HG03571 (cell line): ENCODE measurements at regions not wholly inside any gene's neighbourhood (a gene's known extent, or its start where the extent isn't known, plus 50 kb on each side); places are given as distances from the start of the nearest gene placed in this dataset.
"Not testable (repeated sequence)": the region's sequence is repeated elsewhere in the genome, so short reads cannot be mapped to it uniquely, and the experiment has no call there.

Experiments
- ATAC-seq: cut with Tn5 transposase; IDR thresholded peaks from one replicate; pipeline ENCODE4 v1.9.1; 2021; ENCODE audit not compliant: unreplicated experiment

DNA sequence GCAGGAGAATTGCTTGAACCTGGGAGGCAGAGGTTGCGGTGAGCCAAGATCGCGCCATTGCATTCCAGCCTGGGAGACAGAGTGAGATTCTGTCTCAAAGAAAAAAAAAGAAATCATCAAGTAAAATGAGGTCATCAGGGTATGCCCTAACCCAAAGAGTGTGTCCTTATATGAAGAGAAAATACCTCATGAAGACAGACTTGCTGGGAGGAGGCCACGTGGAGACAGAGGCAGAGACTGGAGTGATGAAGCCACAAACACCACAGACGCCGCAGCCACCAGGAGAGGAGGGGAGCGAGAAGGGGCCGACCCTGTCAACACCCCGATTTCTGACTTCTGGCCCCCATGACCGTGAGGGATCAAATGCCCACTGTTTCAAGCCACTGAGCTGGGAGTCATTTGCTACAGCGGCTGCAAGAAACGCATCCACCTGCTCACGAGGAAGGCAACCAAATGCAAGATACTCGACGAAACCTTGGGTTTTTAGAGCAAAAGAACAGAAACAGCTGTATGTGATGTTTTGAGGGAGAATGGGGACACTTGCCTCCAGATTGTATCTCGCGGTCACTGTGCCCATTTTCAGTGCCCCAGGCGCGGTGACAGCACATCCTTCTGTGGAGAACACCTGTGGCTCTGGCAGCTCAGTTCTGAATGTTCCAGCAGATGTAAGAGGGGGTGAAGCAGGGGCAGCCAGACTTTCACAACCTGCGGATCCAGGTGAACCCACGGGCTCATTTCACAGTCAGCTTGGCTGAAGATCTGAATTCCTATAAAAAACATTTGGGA, 1317.2 kb downstream of the TBC1D22A start:
- ATAC-seq: no peak

DNA sequence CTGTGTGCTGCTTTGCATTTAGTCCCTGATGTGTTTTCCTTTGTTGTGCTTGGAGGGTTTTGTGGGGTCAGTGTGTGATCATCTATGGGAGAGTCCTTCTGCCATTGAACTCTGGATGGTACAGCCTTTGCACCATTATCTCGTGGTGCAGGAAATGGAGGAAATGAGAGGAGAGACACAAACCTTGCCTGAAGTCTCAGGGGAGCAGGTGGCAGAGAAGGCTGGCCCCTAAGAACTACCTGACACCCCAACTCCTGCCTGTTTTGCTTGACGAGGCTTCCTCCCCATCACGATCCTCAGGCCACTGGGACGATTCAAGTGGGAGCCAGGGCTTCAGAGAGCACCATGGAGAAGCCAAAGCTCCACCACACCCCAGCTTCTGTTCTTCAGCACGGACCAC, 1316.4 kb downstream of the TBC1D22A start:
- no peak for ATAC-seq

DNA sequence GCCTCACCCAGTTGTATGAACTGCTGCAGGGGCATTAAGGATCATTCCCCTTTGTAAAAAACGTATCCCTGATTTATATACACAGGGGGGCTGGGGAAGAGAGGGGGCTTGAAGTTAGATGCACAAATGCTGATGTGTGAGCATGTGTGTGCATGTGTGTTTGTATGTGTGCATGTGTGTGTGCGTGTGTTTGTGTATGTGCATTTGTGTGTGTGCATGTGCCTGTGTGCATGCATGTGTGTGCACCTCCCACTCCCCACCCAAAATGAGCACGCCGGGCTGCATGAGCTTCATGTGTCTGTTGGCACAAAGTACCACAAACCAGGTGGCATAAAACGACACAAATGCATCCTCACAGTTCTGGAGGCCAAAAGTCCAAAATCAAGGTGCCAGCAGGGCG, 1315.2 kb downstream of the TBC1D22A start:
- ATAC-seq: no peak

DNA sequence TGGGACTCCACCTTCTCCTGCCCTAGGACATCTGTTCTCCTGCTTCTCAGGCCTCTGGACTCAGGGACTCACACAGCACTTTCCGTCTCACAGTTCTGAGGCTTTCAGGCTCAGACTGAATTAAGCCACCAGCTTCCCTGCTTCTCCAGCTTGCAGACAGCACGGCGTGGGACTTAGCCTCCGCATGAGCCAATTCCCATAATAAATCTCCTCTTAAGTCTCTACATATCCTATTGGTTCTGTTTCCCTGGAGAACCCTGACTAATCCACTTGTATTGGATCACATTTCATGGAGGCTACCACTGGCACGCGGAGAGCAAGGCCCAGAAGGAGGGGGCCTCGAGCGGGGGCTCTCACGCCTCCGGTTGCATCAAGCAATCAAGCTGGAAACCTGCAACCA, 1313.6 kb downstream of the TBC1D22A start:
- no peak for ATAC-seq

DNA sequence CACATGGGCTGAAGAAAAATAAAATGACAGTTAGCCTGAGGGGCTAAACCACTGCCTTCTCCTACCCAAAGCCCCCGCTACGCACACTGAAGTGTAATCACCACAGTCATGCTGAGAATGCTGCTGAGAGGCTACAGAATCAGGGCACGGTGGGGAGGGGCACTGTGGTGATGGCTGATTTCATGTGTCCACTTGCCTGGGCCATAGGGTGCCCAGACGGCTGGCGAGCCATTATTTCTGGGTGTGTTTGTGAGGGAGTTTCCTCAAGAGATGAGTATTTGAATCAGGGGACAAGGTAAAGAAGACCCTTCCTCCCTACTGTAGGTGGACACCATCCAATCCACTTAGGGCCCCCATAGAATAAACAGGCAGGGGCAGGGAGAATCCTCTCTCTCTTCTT, 1313.2 kb downstream of the TBC1D22A start:
- no peak for ATAC-seq

DNA sequence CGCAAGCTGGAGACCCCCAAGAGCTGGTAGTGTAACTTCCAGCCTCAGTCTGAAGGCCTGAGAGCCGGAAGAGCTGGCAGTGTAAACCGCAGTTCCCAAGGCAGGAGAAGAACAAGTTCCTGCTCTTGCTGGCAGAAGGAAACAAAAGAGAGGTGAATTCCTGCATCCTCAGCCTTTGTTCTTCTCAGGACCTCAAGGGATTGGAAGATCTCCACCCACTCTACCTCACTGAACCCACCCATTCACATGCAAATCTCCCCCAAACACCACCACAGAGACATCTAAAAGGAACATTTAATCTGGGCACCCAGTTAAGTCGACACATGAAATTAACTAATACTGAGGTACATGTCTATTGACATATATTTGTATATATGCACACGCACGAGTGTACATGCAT, 1310.3 kb downstream of the TBC1D22A start:
- no peak for ATAC-seq

DNA sequence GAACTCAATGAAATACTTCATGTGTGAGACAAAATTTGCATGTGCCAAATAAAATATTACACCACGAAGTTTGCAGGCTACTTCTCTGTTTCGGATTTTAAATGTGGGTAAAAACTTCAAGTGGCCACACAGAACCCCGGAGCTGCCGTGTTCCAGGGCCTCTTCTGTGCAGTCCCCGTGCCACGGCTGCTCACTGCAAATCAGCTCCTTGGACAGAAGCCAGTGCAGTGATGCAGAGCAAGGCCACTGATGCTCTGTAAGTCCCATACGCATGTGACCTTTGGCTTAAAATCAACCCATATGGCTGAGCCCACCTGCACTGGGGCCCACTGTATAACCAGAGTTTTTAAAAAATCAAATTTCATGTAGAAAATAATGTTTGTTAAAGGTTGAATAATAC, 1309.4 kb downstream of the TBC1D22A start:
- no peak for ATAC-seq

DNA sequence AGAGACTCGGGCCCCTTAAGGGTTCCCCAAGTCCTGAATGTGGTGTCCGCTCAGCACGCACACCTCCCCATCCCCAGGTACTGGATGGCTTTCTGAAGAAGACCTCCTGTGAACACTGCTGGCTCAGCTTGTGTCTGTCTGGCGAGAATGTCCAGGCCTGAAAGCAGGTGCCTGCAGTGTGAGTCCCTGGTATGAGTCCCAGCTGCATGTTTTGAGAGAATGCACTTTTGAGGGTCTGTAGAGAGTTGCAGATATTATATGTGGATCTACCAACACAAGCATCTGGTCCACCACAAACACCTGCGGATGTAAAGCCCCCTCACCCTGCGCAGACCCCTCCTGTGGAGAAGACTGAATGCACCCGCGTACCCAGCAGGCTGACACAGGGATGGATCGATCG, 1308.9 kb downstream of the TBC1D22A start:
- ATAC-seq: no peak

DNA sequence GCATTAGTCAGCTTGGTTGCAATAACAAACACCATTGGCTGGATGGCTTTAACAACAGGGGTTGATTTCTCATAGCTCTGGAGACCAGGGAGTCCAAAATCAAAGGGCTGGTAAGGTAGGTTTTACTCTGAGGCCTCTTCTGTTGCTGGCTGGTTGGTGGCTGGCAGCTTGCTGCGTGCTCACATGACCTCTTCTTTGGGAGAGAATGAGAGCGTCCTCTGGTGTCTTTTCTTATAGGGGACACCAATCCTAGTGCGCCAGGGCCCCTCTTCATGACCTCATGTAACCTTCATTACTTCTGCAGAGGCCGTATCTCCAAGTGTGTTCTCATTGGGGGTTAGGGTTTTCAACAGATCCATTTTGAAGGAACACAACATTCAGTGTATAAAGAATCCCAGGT, 1308.3 kb downstream of the TBC1D22A start:
- no peak for ATAC-seq

DNA sequence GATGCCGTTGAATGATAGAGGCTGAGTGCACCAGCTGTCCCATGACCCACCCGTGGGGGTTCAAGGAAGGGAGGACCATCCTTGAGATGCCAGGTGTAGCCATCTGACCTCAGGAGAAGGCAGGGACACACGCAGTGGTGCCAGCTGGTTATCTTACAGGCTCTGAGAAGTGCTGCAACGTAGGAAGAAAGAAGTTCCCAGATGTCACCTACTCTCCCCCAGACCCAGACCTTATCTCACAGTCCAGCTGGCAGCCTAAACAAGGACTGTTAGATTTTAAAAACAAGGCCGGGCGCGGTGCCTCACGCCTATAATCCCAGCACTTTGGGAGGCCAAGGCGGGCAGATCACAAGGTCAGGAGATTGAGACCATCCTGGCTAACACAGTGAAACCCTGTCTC, 1307.6 kb downstream of the TBC1D22A start:
- no peak for ATAC-seq

DNA sequence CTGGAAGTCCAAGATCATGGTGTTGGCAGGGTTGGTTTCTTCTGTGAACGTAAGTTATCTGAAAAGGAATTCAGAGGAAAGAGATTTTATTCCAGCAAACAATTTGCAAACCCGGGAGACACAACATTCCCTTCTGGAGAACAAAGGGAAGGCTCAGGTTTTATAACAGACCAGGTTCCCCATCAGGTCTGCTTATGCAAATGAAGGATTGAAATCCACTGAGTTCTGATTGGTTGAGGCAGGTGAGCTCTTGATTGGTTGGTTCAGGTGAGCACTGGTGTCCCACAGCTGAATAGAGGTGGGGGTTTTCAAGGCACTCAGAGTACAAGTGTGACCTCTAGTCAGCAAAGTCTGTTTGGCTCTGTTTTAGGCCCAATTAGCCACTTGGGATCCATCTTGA, 1306.8 kb downstream of the TBC1D22A start:
- no peak for ATAC-seq

DNA sequence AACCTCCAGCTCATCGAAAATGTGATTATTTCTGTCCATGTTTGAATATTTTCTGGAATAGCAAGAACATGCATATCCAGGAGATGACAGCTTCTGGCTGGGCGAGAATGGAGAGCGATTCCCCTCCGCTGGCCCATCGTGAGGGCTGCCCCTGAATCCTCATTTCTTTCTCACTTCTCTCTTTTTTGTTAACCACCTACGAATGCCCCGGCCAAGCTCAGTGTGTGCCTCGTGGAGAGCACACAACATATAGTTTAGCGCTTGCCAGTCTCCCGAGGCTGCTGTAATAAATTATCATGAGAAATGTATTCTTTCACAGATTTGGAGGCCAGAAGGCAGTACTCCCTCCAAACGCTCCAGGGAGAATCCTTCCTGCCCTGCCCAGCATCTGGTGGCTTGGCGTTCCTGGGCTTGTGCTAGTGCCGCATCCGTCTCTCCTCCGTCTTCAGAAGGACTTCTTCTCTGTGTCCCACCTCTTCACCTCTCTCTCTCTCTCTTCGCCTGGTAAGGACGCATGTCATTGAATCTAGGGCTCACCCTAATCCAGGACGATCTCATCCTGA, 1306.0 kb downstream of the TBC1D22A start:
- ATAC-seq: no peak

DNA sequence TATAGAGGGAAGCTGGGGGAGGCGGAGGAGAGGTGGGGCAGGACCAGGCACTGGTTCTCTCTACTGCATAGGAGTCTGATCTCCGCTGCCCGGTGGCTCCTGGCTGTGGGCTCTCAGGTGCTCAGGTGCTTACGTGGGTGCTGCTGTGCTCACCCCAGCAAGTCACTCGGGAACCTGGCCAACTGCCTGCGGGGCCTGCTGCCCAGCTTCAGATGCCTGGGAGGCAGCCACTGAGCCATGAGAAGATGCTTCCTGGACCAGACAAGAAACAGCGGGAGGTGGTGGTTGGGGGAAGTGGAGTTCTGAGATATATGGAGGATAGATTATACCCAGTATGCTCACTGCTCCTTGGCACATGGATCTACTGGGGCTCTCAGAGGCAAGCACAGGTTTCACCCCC, 1303.4 kb downstream of the TBC1D22A start:
- ATAC-seq: no peak

DNA sequence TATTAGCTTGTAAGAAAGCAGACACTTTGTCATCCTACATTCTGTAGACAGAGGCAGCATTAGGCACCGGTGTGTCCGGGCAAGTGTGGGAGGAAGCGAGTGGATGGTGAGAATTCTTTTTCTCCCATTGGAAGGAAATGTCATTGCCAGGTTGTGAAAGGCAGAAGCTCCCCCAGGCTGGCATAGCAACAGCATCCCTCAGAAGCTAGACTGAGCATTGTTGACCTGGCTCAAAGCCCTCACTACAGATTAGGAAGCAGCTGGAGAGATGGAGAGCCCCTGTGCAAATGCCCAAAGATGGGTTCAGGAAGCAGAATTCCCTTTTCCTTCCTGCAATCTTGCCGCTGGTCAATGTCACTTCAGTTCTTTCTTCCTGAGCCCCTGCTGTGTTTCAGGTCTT, 1299.3 kb downstream of the TBC1D22A start:
- no peak for ATAC-seq

DNA sequence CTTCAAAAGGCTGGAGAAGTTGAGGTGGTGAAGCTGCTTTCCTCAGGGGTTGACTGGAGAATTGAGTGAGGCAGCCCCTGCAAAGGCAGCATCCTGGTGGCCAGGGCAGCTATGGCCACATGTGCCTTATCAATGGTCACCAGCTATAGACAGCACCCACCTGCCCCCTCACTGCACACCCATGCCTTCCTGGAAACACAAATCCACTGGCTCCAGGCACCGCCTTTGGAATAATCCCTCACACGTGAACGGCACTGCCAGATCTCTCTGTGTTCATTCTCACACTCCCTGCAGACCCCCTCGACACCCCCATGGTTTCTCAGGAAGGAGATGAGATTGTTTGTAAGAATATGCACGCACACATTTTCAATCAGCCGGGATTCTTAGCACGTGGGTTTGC, 1297.8 kb downstream of the TBC1D22A start:
- ATAC-seq: no peak

DNA sequence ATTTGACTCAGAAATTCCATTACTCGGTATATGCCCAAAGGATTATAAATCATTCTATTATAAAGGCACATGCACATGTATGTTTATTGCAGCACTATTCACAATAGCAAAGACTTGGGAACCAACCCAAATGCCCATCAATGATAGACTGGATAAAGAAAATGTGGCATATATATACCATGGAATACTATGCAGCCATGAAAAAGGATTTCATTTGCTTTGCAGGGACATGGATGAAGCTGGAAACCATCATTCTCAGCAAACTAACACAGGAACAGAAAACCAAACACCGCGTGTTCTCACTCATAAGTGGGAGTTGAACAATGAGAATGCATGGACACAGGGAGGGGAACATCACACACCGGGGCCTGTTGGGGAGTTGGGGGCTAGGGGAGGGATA, 1297.1 kb downstream of the TBC1D22A start:
- not testable (repeated sequence) for ATAC-seq

DNA sequence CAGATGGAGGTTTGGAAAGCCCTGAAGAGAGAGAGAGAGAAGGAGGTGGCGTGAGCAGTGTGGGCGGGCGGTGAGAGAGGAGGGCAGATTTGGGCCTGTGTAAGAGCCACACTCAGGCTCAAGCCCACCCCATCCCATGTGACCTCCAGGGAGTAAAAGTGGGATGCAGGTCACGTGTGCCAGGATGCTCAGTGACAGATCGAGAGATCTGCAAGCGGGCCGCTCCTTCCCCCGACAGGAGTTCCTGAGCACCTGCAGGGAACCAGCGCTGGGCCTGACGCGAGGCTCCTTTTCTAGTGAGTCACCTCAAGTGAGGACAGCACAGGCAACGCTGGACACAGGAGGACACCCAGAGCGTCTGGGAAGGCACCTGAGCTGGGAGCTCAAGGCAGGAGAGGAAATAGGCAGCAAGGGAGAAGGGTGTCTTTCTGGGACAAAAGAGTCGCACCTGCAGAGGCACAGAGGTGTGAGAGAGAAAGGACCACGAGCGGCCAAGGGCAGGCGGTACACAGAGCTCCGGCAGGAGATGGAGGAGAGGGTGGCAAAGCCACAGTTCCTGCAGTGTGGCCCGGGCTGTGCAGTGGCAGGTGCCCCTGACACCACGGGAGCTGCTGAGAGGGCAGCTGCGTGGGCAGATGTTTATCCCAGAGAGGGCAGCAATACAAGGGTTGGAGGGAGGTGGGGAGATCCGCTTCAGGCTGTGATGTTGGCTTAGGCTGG, 1294.8 kb downstream of the TBC1D22A start:
- ATAC-seq: no peak

DNA sequence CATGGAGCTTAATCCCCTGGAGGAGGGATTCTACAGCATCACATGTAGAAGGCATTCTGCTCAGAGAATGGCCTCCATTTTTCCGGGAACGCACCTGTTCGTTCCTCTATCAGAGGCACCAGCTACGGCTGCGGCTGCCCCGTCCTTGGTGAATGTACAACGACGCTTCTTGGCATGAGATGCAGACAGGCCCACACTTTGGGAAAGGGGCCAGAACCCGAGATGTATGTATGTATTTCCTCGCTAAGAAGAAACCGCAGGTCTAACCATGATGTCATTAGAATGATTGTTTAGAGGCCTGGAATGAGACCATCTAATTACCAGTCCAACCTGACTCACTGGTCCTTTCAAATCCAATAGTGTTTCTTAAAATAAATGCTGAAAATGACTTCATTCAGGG, 1293.4 kb downstream of the TBC1D22A start:
- ATAC-seq: no peak

DNA sequence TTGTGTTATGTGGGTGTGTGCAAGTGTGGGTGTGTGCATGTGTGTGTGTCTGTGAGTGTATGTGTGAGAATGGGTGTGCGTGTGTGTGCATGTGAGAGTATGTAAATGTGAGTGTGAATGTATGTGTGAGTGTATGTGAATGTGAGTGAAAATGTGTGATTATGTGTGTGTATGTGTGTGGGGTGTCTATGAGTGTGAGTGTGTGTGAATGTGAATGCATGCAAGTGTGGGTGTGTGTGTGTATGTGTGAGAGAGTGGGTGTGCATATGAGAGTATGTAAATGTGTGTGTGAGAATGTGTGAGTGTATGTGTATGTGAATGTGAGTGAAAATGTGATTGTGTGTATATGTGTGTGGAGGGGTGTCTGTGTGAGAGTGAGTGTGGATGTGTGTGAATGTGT, 1292.7 kb downstream of the TBC1D22A start:
- no peak for ATAC-seq

DNA sequence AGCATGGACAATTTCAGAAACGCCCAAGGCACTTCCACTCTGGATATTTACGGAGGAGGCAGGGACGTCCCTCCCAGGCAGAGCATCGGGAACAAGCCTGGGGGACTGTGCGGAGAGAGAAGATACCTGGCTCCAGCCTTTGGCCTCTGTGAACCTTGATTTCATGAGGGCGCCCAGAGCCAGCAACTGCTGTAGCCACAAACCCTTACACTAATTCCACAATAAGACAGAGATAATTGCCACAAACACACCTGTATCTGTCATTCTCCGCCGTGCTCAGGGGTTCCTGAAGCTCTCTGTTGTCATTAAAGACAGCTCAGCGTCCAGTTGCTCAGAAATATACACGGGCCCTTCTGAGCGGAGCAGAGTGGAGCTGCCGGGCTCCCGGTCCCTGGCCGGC, 1292.1 kb downstream of the TBC1D22A start:
- no peak for ATAC-seq

DNA sequence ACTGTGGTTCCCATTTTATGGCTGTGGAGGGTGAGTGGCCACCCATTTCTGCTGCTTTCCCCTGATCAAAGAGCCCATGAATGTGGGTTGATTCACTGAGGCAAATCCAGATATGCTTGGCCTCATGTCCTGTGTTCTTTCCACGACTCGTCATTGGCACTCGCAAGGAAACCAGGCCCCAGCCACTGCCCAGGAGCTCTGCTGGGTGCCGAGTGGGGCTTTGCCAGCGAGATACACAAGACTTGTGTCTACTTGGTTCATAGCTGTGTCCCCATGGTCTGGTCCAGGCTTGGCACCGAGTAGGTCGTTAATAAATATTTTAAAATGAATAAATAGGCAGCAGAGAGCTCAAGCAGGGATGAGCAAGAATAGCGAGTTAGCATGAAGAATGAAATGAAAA, 1291.5 kb downstream of the TBC1D22A start:
- no peak for ATAC-seq

DNA sequence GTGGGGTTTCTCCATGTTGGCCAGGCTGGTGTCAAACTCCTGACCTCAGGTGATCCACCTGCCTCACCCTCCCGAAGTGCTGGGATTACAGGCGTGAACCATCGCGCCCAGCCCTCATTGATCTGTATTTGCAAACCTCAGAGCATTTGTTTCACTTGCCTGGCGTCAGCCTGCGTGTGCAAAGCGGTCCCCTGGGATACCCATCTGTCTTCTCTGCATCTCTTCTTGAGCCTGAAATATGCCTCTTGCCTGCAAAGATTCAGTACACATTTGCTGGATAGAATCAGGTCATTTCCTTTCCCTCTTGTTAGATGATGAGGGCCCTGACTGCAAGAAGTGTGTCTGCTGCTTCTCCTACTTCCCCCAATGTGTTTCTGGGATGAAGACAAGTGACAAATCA, 1291.0 kb downstream of the TBC1D22A start:
- no peak for ATAC-seq

DNA sequence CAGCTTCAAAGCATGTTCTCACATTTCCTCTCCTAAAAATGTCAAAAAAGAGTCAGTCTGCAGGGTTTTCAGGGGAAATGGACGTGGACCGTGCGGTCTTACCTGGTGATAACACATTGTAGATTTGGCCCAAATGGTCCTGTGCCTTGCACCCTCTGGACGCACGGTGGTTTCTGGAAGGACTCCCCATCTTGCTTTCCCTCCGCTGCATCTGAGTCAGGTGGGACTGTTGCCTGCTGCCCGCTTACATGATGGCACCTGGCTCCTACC, 1290.1 kb downstream of the TBC1D22A start:
- no peak for ATAC-seq
